GM12873 (cell line): ENCODE measurements at regions not wholly inside any gene's neighbourhood (a gene's known extent, or its start where the extent isn't known, plus 50 kb on each side); places are given as distances from the start of the nearest gene placed in this dataset.

Experiments
- CTCF ChIP-seq: IDR thresholded peaks from 2 replicates; pipeline ENCODE4 v1.5.1; 2012; ENCODE audit warnings: low read depth, mild to moderate bottlenecking, moderate library complexity, low read length, control low read depth; ENCODE audit not compliant: insufficient read depth; ENCODE audit errors: missing control alignments

DNA sequence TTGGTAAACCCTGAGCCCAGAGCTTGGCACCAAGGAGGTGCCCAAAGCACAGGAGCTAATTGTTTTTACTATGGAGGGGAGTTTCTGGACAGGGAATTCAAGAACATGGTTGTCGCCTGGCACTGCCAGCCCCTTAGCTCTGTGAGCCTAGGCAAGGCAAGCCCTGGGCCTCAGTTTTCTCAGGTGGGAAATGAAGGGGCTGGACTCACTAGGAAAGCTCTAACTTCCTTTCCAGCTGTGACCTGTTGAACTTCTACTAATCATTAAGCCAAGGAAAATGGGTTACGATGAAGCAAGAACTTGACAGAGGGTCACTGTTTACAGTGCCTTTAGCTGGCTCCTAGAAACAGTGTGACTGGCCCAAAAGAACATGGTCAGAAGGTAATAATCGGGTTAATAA lies 277.2 kb downstream of the SHQ1 start:
- no peak for TF ChIP-seq CTCF

DNA sequence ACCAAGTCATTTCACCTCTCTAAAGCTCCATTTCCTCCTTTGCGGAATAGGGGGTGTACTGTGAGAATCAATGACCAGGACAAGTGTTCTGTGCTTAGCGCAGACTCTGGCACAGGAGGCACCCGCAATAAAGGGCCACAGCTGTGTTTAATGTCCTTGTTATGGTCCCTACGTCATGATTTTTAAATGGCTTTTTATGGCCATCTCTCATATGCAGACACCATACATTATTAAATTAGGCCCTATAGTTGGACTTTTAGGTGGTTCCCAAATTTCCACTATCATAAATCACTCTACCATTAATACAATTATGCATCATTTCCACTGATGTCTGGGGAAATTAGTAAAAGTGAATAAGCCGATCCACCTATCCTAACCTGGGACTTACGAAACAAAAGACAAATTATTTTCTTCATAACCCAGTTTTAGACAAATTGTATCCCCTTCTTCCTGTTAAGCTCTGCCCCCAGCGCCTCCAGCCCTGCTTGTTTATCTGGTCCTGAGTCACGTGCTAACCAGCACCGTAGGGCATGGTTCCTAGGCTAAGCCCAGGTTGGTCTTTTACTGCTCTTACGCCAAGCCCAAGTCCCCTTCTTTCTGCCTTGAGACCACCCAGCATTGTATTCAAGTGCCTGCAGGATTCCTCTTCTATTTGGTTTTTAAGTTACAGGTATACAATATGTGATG lies 278.3 kb downstream of the SHQ1 start:
- no peak for TF ChIP-seq CTCF

- TF ChIP-seq CTCF = no peak
Observed at GRCh38 chr3:72568083-72568482, 280.2 kb downstream of the SHQ1 start.

GRCh38 chr3:72567474-72567873 lies 280.8 kb downstream of the SHQ1 start:
- no peak for TF ChIP-seq CTCF

GRCh38 chr3:72565593-72565992 lies 282.7 kb downstream of the SHQ1 start:
- no peak for TF ChIP-seq CTCF

DNA sequence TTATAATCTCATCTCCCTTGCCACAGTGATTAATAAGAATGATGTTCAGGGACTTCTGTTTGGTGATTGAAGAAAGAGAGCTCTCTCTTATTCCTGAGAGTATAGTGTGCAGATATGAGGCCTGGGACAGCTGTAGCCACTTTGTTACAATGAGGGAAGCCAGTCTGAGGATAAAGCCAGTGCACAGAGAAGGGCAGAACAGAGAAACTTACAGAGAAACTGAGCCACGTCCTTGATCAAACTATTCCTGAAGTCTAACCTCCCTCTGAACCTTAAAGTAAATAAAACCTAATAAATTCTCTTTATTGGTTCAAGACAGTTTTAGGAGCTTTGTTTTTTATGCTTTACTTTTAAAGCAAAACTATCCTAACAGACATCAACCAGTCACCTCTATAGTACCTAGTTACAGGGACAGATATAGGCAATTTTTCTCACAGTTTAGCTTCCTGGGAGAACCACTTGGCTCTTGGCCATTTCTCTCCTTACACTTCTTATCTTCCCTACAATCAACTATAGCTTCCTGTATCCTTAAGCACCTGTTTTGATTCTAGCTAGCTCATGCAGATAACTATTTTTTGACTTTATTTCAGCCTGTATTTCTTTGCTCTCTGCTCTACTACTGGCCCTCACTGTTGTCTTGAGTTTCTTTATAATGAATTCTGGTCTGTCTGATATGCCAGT lies 284.4 kb downstream of the SHQ1 start:
- no peak for TF ChIP-seq CTCF

GRCh38 chr3:72560846-72561675 lies 287.2 kb downstream of the SHQ1 start:
- no peak for TF ChIP-seq CTCF
